Duodenal mucosa (tissue), 2 donors: ENCODE measurements at regions not wholly inside any gene's neighbourhood (a gene's known extent, or its start where the extent isn't known, plus 50 kb on each side); places are given as distances from the start of the nearest gene placed in this dataset.

Experiments used
- H3K27ac ChIP-seq: one replicate; pipeline ENCODE4 v1.7.0; 2013; ENCODE audit warnings: low read depth, low read length
- H3K27me3 ChIP-seq, 2 donors: one replicate each; pipeline ENCODE4 v1.7.0; 2013; ENCODE audit warnings: low read length in 2 of 2, control low read depth in 1 of 2; ENCODE audit not compliant: insufficient read depth in 2 of 2, control insufficient read depth in 1 of 2
- H3K36me3 ChIP-seq, 2 donors: one replicate each; pipeline ENCODE4 v1.7.0; 2013; ENCODE audit warnings: low read length in 2 of 2, control low read depth in 1 of 2; ENCODE audit not compliant: insufficient read depth in 2 of 2, control insufficient read depth in 1 of 2
- H3K4me1 ChIP-seq, 2 donors: one replicate each; pipeline ENCODE4 v1.7.0; 2013; ENCODE audit warnings: low read length in 2 of 2, control low read depth in 1 of 2; ENCODE audit not compliant: insufficient read depth in 2 of 2, control insufficient read depth in 1 of 2
- H3K4me3 ChIP-seq, 2 donors: one replicate each; pipeline ENCODE4 v1.7.0; 2013; ENCODE audit warnings: low read length in 2 of 2, low read depth in 1 of 2
- H3K9ac ChIP-seq, 2 donors: one replicate each; pipeline ENCODE4 v1.7.0; 2013; ENCODE audit warnings: low read length in 2 of 2, low read depth in 1 of 2
- H3K9me3 ChIP-seq, 2 donors: one replicate each; pipeline ENCODE4 v1.7.0; 2013; ENCODE audit warnings: low read length in 2 of 2, control low read depth in 1 of 2; ENCODE audit not compliant: control insufficient read depth in 1 of 2

DNA sequence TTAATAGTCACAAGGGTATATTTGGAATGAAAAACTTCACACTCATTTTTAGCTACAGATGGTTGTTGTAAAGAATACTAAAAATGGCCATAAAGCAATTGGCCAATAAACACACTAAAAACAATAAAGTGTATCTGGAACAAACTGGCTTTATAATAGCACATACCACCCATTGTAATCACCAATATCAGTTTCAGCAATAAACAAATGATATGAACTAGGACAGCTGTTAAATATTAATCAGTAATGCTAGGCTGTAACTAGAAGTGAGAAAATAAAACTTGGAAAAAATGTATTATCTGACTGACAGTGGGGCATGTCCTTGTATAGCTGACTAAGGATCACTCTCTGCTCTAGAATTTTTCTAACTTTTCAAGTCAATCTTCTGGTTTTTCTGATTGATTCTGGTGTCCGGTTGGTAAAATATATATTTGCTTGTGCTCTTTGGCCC lies 312.5 kb downstream of the RND3 start:
- Histone ChIP-seq H3K9me3 (no peaks in the 10 kb centered on the region), H3K4me3 (no peak overlapping the region), H3K27me3 (no peaks in the 10 kb centered on the region), H3K27ac (no peak overlapping the region), H3K36me3 (no peaks in the 10 kb centered on the region), H3K9ac (no peak overlapping the region), H3K4me1 (peaks cover 4 to 5% of the 10 kb centered on the region in 2 donors)

DNA sequence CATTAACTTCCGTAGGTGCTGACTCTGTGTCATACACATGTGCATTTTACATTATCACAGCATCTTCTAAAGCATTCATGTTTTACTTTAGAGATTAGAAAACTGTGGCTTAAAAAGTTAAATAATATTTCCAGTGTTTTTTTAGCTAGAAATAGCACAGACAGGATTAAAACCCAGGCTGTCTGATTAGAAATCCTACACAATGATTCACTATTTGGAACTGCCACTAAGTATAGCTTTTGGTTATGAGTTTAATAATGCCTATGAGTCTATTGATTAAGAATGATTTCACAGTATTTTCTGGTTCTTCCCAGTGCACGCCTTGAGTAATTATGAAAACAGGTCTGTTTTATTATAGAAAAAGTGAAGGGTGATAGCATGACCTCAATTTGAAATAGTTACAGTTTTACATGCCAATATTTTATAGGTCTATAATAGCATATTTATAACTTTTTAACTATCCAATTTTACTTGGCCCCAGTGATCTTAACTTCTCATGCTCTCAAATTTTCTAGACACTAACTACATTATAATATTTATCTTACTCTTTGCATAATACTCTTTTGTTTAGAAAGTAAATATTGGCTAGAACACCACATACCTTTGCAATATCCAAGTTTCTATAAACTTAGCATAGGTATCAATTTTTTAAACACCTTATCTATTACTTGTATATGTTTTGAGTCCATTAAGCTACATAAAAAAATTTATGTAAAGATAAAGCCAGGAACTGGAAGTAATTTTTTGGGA lies 313.2 kb downstream of the RND3 start:
- Histone ChIP-seq H3K9me3 (no peaks in the 10 kb centered on the region), H3K27ac (no peak overlapping the region), H3K4me3 (no peak overlapping the region), H3K4me1 (peaks cover 4 to 9% of the 10 kb centered on the region in 2 donors), H3K36me3 (no peaks in the 10 kb centered on the region), H3K9ac (no peak overlapping the region), H3K27me3 (no peaks in the 10 kb centered on the region)

DNA sequence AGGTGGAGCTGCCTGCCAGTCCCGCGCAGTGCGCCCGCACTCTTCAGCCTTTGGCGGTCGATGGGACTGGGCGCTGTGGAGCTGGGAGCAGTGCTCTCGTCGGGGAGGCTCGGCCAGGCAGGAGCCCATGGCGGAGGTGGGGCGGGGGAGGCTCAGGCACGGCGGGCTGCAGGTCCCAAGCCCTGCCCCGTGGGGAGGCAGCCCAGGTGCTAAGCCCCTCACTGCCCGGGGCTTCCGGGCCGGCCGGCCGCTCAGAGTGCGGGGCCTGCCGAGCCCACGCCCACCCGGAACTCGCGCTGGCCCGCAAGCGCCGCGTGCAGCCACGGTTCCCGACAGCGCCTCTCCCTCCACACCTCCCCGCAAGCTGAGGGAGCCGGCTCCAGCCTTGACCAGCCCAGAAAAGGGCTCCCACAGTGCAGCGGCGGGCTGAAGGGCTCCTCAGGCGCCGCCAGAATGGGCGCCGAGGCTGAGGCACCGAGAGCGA lies 316.4 kb downstream of the RND3 start:
- no peaks in the 10 kb centered on the region for H3K27me3 ChIP-seq
- H3K9ac ChIP-seq, result no peak overlapping the region
- no peaks in the 10 kb centered on the region for H3K9me3 ChIP-seq
- no peak overlapping the region for H3K27ac ChIP-seq
- H3K4me1 ChIP-seq, result peaks cover 4 to 13% of the 10 kb centered on the region in 2 donors
- no peaks in the 10 kb centered on the region for H3K36me3 ChIP-seq
- H3K4me3 ChIP-seq, result no peak overlapping the region

DNA sequence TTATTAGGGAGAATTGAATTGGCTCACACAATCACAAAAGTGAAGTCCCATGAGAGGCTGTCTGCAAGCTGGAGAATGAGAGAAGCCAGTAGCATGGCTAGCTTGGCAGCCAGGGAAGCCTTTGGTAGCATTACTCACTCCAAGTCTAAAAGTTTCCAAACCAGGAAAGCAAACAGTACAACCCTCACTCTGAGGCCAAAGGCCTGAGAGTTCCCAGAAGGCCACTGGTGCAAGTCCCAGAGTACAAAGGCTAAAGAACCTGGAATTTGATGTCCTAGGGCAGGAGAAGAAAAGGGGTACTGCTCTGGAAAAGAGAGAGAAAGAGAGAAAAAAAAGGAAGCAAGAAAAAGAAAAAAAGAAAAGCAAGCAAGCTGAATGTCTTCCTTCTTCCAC lies 318.2 kb downstream of the RND3 start:
- no peaks in the 10 kb centered on the region for H3K9me3 ChIP-seq
- H3K9ac ChIP-seq, result no peak overlapping the region
- H3K4me3 ChIP-seq, result no peak overlapping the region
- no peak overlapping the region for H3K27ac ChIP-seq
- H3K27me3 ChIP-seq, result no peaks in the 10 kb centered on the region
- H3K4me1 ChIP-seq, result peaks cover 0 to 13% of the 10 kb centered on the region in 2 donors
- H3K36me3 ChIP-seq, result no peaks in the 10 kb centered on the region

DNA sequence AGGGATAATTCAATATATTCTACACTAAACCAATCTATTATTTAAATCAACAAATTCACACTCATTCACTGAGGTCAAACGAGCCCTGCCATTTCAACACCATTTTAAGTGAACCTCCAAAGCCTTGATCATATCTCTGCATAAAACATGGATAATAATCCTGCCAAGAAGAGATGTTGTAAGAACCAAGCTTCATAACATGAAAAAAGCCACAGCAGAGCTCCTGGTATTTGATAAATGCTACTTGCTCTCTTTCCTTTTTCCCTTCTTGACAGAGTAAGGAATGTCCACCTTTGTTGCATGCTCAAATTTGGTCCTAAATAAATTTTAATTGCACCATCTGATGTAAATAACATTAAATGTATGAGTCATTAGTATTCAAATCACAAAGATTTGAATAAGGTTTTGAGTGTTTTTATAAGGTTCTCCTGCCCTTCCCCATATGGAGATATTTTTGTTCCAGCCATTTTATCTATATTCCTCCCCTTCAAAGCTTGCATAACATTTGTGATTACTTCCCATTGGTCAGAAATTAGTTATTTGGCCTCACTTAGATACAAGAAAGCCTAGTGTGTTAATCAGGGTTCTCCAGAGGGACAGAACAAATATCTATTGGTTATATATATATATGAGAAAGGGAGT lies 318.8 kb downstream of the RND3 start:
- Histone ChIP-seq H3K27me3 (no peaks in the 10 kb centered on the region), H3K4me3 (no peak overlapping the region), H3K9ac (no peak overlapping the region), H3K4me1 (peaks cover 0 to 13% of the 10 kb centered on the region in 2 donors), H3K27ac (no peak overlapping the region), H3K9me3 (no peaks in the 10 kb centered on the region), H3K36me3 (no peaks in the 10 kb centered on the region)

DNA sequence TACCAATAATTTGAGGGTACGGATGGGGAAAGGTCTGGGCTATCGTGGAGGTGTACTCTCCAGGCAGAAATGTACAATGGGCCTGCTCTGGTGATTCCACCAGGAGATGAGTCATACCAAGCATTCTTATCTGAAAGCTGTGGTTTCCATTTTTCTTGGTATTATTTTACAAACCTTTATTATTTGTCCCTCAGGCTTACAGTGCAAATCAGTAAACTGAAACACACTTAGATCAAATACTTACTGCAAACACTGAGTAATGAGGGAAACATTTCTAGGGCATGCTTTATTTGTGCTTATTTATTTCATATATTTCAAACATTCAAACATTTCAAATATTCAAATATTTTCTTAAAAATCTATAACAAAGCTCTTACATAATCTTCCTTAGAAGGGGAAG lies 319.8 kb downstream of the RND3 start:
- no peak overlapping the region for H3K27ac ChIP-seq
- H3K4me1 ChIP-seq, result peaks cover 0 to 13% of the 10 kb centered on the region in 2 donors
- no peak overlapping the region for H3K9ac ChIP-seq

DNA sequence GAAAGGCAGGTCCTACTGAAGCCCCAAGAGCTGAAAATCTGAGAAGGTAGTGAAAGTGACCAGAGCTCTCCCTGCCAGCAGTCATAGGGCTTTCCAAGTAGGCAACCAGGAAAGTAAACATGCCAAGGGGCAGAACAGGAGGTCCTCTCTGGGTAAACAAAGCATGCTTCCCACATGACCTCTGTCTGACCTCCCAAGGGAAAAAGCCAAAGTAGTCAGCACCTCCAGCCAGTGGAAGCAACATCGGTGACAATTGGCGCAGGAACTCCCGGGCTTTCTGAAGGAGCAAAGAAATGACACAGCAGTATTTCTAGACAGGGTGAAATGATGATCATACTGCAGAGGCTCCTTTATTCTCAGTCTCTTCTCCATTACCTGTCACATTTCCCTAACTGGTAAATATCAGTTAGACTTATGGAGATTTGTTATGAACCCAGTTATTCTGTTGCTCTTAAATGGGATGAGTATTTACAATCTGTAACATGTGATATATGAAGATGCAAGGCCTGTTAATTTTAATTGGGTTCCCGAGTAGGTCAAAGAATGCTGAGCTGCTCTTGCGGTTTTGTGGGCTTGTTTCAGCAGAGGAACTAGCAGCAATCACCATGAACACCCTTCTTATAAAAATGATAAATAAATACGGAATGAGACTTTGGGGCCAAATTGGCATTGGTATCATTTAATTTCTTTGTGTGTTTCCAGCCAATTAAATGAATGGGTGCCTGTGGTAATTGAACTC lies 321.0 kb downstream of the RND3 start:
- no peaks in the 10 kb centered on the region for H3K36me3 ChIP-seq
- H3K9me3 ChIP-seq, result no peaks in the 10 kb centered on the region
- H3K27me3 ChIP-seq, result no peaks in the 10 kb centered on the region
- no peak overlapping the region for H3K4me3 ChIP-seq
- no peak overlapping the region for H3K9ac ChIP-seq
- H3K4me1 ChIP-seq, result peaks cover 0 to 13% of the 10 kb centered on the region in 2 donors
- no peak overlapping the region for H3K27ac ChIP-seq

More for the DNA sequence above, 319.8 kb downstream of the RND3 start:
- H3K27me3 ChIP-seq, result no peaks in the 10 kb centered on the region
- no peaks in the 10 kb centered on the region for H3K36me3 ChIP-seq
- H3K9me3 ChIP-seq, result no peaks in the 10 kb centered on the region
- no peak overlapping the region for H3K4me3 ChIP-seq

DNA sequence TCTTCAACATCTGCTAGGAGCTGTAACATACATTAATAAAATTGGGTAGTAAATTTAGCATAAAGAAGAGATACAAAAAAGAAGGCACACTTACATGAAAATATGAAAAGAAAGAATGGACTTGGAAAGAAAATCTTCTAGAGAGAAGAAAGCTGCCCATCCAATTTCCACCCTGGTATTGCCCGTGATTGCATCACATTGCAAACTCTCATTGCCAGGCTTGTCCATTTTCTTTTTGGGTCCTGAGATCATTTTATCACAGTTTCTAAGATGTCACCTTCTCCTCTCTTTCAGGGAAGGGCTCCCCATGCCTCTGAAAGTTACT lies 321.5 kb downstream of the RND3 start:
- no peaks in the 10 kb centered on the region for H3K36me3 ChIP-seq
- no peak overlapping the region for H3K4me3 ChIP-seq
- H3K9me3 ChIP-seq, result no peaks in the 10 kb centered on the region
- no peak overlapping the region for H3K9ac ChIP-seq
- H3K27ac ChIP-seq, result no peak overlapping the region
- H3K27me3 ChIP-seq, result no peaks in the 10 kb centered on the region
- peaks cover 0 to 13% of the 10 kb centered on the region in 2 donors for H3K4me1 ChIP-seq

DNA sequence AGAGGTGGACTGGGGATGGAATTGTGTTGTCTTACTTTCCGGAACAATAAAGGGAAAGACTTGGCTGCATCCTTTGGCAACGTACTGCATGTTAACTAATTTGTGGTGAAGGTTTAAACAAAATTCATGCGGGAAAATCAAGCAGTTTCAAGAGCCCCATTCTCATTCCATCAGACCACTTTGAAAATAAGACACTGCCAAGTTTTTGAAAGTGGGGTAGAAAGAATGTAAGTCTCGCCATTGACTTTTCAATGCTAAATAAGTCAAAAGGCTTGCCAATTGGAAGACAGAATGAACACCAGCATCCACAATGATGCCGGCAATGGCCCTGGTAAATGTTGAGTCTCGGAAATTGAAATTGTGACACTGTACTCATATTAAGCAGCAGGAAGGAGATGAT lies 322.0 kb downstream of the RND3 start:
- H3K4me3 ChIP-seq, result no peak overlapping the region

More for the DNA sequence above, 322.0 kb downstream of the RND3 start:
- Histone ChIP-seq H3K9me3 (no peaks in the 10 kb centered on the region), H3K9ac (no peak overlapping the region), H3K36me3 (no peaks in the 10 kb centered on the region), H3K4me1 (peaks cover 0 to 13% of the 10 kb centered on the region in 2 donors), H3K27me3 (no peaks in the 10 kb centered on the region), H3K27ac (no peak overlapping the region)
